HEK293 (cell line): ENCODE measurements at regions not wholly inside any gene's neighbourhood (a gene's known extent, or its start where the extent isn't known, plus 50 kb on each side); places are given as distances from the start of the nearest gene placed in this dataset.

Experiments
- CTCF ChIA-PET: fragments of 350-600 bp; formaldehyde crosslinking; extraction: SDS; loops from one replicate; lab custom pipeline; 2021; ENCODE audit warnings: antibody characterized with exemption; lab: Yijun Ruan, JAX
- POLR2A ChIA-PET: fragments of 300-600 bp; formaldehyde crosslinking; extraction: SDS; loops from one replicate; lab custom pipeline; 2020; ENCODE audit warnings: antibody characterized with exemption, inconsistent platforms; lab: Yijun Ruan, JAX
- H3K27ac ChIP-seq: fragments of 200-500 bp; sonication (Bioruptor generic); 2 replicates; pipeline ENCODE4 v1.5.1; 2014; ENCODE audit warnings: low read depth, low read length, control low read depth, inconsistent platforms; ENCODE audit errors: extremely low read depth
- H3K36me3 ChIP-seq, 2 experiments: fragments of 200-500 bp in 1 of 2; sonication (Bioruptor generic) in 1 of 2; 1 replicate in 1 of 2; 2 replicates in 1 of 2; pipeline ENCODE4 v1.5.1; 2014 to 2017; ENCODE audit warnings: inconsistent platforms in 2 of 2, low read length in 2 of 2; ENCODE audit not compliant: control insufficient read depth in 2 of 2, insufficient read depth in 1 of 2
- H3K4me1 ChIP-seq: fragments of 200-500 bp; sonication (Bioruptor generic); 2 replicates; pipeline ENCODE4 v1.5.1; 2014; ENCODE audit warnings: mild to moderate bottlenecking, low read length, inconsistent platforms; ENCODE audit not compliant: control insufficient read depth, insufficient read depth
- H3K4me3 ChIP-seq: 2 replicates; pipeline ENCODE4 v1.5.1; 2011; ENCODE audit warnings: low read depth, mild to moderate bottlenecking, control low read depth, low read length, moderate library complexity
- H3K9me3 ChIP-seq: fragments of 200-500 bp; sonication (Bioruptor generic); 2 replicates; pipeline ENCODE4 v1.5.1; 2014; ENCODE audit warnings: low read depth, low read length, inconsistent platforms; ENCODE audit not compliant: control insufficient read depth, insufficient read depth
- BCL11B ChIP-seq: fragments of 450-650 bp; formaldehyde crosslinking; IDR thresholded peaks from 2 replicates; pipeline ENCODE4 v1.5.1; 2016; ENCODE audit warnings: low read depth, missing biosample characterization, missing genetic modification characterization
- GLI4 ChIP-seq: fragments of 450-650 bp; formaldehyde crosslinking; IDR thresholded peaks from 2 replicates; pipeline ENCODE4 v1.5.1; 2016; ENCODE audit warnings: missing biosample characterization, missing genetic modification characterization
- GLIS1 ChIP-seq: fragments of 450-650 bp; formaldehyde crosslinking; IDR thresholded peaks from 2 replicates; pipeline ENCODE4 v1.5.1; 2016; ENCODE audit warnings: missing biosample characterization, missing genetic modification characterization
- PRDM1 ChIP-seq: fragments of 450-650 bp; formaldehyde crosslinking; IDR thresholded peaks from 2 replicates; pipeline ENCODE4; 2016; ENCODE audit warnings: missing biosample characterization, missing genetic modification characterization
- SCRT2 ChIP-seq: fragments of 450-650 bp; formaldehyde crosslinking; IDR thresholded peaks from 2 replicates; pipeline ENCODE4 v1.5.1; 2016; ENCODE audit warnings: missing biosample characterization, missing genetic modification characterization
- TCF7L2 ChIP-seq: IDR thresholded peaks from 2 replicates; pipeline ENCODE4 v1.6.1; 2011; ENCODE audit warnings: low read depth, mild to moderate bottlenecking, inconsistent platforms, low read length, moderate library complexity, borderline replicate concordance
- ZBTB17 ChIP-seq: fragments of 450-650 bp; formaldehyde crosslinking; IDR thresholded peaks from 2 replicates; pipeline ENCODE4 v1.5.1; 2016; ENCODE audit warnings: missing biosample characterization, missing genetic modification characterization
- ZNF112 ChIP-seq: fragments of 450-650 bp; formaldehyde crosslinking; IDR thresholded peaks from 2 replicates; pipeline ENCODE4 v1.5.0; 2017; ENCODE audit warnings: missing biosample characterization, missing genetic modification characterization
- ZNF174 ChIP-seq: fragments of 450-650 bp; formaldehyde crosslinking; IDR thresholded peaks from 2 replicates; pipeline ENCODE4 v1.5.0; 2017; ENCODE audit warnings: missing biosample characterization, mild to moderate bottlenecking, missing genetic modification characterization
- ZNF266 ChIP-seq: fragments of 450-650 bp; formaldehyde crosslinking; IDR thresholded peaks from 2 replicates; pipeline ENCODE4 v1.5.1; 2016; ENCODE audit warnings: missing biosample characterization, missing genetic modification characterization, low read depth
- ZNF394 ChIP-seq: fragments of 450-650 bp; formaldehyde crosslinking; IDR thresholded peaks from 2 replicates; pipeline ENCODE4 v1.5.1; 2016; ENCODE audit warnings: missing biosample characterization, missing genetic modification characterization, mild to moderate bottlenecking, moderate library complexity, borderline replicate concordance
- ZNF501 ChIP-seq: fragments of 450-650 bp; formaldehyde crosslinking; IDR thresholded peaks from 2 replicates; pipeline ENCODE4 v1.5.1; 2016; ENCODE audit warnings: missing biosample characterization, missing genetic modification characterization
- ZNF548 ChIP-seq: fragments of 450-650 bp; formaldehyde crosslinking; IDR thresholded peaks from 2 replicates; pipeline ENCODE4 v1.5.1; 2016; ENCODE audit warnings: missing biosample characterization, missing genetic modification characterization
- ZNF549 ChIP-seq: fragments of 450-650 bp; IDR thresholded peaks from 2 replicates; pipeline ENCODE4 v1.5.1; 2018; ENCODE audit warnings: missing biosample characterization, missing genetic modification characterization, mild to moderate bottlenecking, inconsistent platforms, moderate library complexity
- ZNF776 ChIP-seq: fragments of 450-650 bp; formaldehyde crosslinking; IDR thresholded peaks from 2 replicates; pipeline ENCODE4 v1.5.0; 2017; ENCODE audit warnings: missing biosample characterization, missing genetic modification characterization, borderline replicate concordance
- ZNF843 ChIP-seq: fragments of 450-650 bp; formaldehyde crosslinking; IDR thresholded peaks from 2 replicates; pipeline ENCODE4 v1.5.1; 2016; ENCODE audit warnings: missing biosample characterization, missing genetic modification characterization
- TF ChIP-seq, protein P1 (sequence below): fragments of 450-650 bp; formaldehyde crosslinking; IDR thresholded peaks from 2 replicates; pipeline ENCODE4 v1.5.1; 2016; ENCODE audit warnings: missing biosample characterization, missing genetic modification characterization
- TF ChIP-seq, protein P2 (sequence below): fragments of 450-650 bp; formaldehyde crosslinking; IDR thresholded peaks from 2 replicates; pipeline ENCODE4 v1.5.1; 2017; ENCODE audit warnings: missing biosample characterization, missing genetic modification characterization
- TF ChIP-seq, protein P3 (sequence below): fragments of 450-650 bp; formaldehyde crosslinking; IDR thresholded peaks from 2 replicates; pipeline ENCODE4 v1.5.1; 2016; ENCODE audit warnings: missing biosample characterization, missing genetic modification characterization, borderline replicate concordance

DNA sequence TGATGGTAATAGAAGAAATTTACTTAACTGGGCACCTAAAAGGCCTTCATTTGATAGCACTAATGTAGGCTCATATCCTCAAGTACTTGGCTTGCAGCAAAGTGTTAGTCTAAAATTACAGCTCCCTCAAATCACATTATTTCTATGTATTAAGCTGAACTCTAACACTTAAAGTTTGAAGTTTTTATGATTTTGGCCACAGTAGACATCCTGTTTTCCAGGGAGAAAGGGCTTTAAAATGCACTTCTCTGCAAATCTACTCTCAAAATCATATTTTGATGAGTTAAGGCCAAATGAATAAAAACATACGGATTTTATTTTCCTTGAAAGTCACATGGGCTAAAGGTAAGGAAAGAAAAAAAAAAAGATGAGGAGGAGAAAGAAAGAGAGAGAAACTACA lies 575.5 kb downstream of the PLPP3 start:
- H3K4me3 ChIP-seq, result no peak overlapping the region
- no peaks in the 10 kb centered on the region for H3K9me3 ChIP-seq
- TF ChIP-seq ZNF776 (tag by site-specific recombination), result no peak
- no peak for TF ChIP-seq ZNF501 (tag by site-specific recombination)
- TF ChIP-seq PRDM1 (tag by site-specific recombination), result no peak
- no peak overlapping the region for H3K27ac ChIP-seq
- no peaks in the 10 kb centered on the region for H3K36me3 ChIP-seq
- ChIA-PET CTCF (interaction anchor here (1.3 kb wide), 1 partner anchor 17 kb away, joined by 4 read pairs; no protein-coding TSS in a partner anchor), POLR2A (no interaction called here)
- H3K4me1 ChIP-seq, result peaks cover 2% of the 10 kb centered on the region; the same call in 1 of the 2 replicates

DNA sequence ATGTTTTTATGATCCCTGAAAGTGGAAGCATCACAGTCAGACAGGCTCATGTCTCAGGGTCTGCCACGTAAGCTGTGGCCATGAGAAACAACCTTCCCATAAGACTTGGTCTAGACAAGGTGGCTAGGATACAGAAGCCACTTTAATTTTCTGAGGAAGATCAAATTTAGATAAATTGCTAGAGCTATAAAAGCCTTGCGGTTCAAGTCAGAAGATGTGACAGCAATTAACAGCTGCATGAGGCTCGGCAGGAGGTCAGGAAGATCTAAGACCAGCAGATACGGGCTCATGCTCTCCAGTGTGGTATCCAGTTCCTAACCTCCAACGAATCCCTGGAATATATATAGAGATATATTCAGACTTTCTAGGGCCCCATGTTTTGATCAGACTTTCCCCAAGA lies 577.1 kb downstream of the PLPP3 start:
- ChIA-PET POLR2A (interaction anchor here (0.5 kb wide), 1 partner anchor 1001 kb away, joined by 3 read pairs; no protein-coding TSS in a partner anchor), CTCF (interaction anchor here (0.7 to 1.3 kb wide), 2 partner anchors 16 to 553 kb away, joined by 3 to 4 read pairs; no protein-coding TSS in a partner anchor)
- H3K4me3 ChIP-seq, result no peak overlapping the region
- H3K27ac ChIP-seq, result no peak overlapping the region
- TF ChIP-seq ZBTB17 (tag by site-specific recombination), result no peak
- peak; percentile 79 for TF ChIP-seq GLIS1 (tag by site-specific recombination)
- TF ChIP-seq ZNF394 (tag by site-specific recombination), result no peak
- no peak for TF ChIP-seq ZNF174
- TF ChIP-seq BCL11B (tag by site-specific recombination), result no peak
- no peak for TF ChIP-seq GLI4 (tag by site-specific recombination)
- no peak for TF ChIP-seq ZNF112 (tag by site-specific recombination)
- TF ChIP-seq TCF7L2, result peak; percentile 70; the same call in 1 of the 2 replicates
- no peak for TF ChIP-seq ZNF549 (tag by site-specific recombination)
- no peaks in the 10 kb centered on the region for H3K9me3 ChIP-seq
- no peaks in the 10 kb centered on the region for H3K36me3 ChIP-seq
- H3K4me1 ChIP-seq, result peaks cover 2% of the 10 kb centered on the region; the same call in 1 of the 2 replicates

DNA sequence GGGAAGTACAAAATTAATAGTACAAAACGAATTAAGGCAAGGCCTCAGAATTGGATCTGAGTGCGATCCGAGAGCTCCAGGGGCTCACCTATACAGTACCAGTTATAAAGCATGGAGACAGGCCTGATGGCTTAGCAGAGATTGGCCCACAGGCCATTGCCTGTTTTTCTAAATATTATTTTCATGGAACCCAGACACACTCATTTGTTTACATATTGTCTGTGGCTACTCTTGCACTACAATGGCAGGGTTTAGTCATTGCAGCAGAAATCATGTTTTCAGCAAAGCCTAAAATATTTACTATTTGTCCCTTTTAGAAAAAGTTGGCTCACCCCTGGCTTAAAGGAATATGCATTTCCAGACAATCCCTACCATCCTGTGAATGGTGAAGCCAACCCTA lies 578.9 kb downstream of the PLPP3 start:
- TF ChIP-seq ZNF394 (tag by site-specific recombination) (no peak), ZNF843 (tag by site-specific recombination) (no peak), SCRT2 (tag by site-specific recombination) (no peak), ZNF548 (no peak), ZNF266 (tag by site-specific recombination) (no peak)
- TF ChIP-seq, protein P1, sequence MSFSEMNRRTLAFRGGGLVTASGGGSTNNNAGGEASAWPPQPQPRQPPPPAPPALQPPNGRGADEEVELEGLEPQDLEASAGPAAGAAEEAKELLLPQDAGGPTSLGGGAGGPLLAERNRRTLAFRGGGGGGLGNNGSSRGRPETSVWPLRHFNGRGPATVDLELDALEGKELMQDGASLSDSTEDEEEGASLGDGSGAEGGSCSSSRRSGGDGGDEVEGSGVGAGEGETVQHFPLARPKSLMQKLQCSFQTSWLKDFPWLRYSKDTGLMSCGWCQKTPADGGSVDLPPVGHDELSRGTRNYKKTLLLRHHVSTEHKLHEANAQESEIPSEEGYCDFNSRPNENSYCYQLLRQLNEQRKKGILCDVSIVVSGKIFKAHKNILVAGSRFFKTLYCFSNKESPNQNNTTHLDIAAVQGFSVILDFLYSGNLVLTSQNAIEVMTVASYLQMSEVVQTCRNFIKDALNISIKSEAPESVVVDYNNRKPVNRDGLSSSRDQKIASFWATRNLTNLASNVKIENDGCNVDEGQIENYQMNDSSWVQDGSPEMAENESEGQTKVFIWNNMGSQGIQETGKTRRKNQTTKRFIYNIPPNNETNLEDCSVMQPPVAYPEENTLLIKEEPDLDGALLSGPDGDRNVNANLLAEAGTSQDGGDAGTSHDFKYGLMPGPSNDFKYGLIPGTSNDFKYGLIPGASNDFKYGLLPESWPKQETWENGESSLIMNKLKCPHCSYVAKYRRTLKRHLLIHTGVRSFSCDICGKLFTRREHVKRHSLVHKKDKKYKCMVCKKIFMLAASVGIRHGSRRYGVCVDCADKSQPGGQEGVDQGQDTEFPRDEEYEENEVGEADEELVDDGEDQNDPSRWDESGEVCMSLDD (tag by site-specific recombination), result no peak
- TF ChIP-seq, protein P2, sequence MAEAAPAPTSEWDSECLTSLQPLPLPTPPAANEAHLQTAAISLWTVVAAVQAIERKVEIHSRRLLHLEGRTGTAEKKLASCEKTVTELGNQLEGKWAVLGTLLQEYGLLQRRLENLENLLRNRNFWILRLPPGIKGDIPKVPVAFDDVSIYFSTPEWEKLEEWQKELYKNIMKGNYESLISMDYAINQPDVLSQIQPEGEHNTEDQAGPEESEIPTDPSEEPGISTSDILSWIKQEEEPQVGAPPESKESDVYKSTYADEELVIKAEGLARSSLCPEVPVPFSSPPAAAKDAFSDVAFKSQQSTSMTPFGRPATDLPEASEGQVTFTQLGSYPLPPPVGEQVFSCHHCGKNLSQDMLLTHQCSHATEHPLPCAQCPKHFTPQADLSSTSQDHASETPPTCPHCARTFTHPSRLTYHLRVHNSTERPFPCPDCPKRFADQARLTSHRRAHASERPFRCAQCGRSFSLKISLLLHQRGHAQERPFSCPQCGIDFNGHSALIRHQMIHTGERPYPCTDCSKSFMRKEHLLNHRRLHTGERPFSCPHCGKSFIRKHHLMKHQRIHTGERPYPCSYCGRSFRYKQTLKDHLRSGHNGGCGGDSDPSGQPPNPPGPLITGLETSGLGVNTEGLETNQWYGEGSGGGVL (tag by site-specific recombination), result no peak
- TF ChIP-seq, protein P3, sequence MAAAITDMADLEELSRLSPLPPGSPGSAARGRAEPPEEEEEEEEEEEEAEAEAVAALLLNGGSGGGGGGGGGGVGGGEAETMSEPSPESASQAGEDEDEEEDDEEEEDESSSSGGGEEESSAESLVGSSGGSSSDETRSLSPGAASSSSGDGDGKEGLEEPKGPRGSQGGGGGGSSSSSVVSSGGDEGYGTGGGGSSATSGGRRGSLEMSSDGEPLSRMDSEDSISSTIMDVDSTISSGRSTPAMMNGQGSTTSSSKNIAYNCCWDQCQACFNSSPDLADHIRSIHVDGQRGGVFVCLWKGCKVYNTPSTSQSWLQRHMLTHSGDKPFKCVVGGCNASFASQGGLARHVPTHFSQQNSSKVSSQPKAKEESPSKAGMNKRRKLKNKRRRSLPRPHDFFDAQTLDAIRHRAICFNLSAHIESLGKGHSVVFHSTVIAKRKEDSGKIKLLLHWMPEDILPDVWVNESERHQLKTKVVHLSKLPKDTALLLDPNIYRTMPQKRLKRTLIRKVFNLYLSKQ (tag by site-specific recombination), result no peak
- CTCF ChIA-PET, result interaction anchor here (1.0 kb wide), 1 partner anchor 10 kb away, joined by 3 read pairs; no protein-coding TSS in a partner anchor

More for the DNA sequence above, 578.9 kb downstream of the PLPP3 start:
- POLR2A ChIA-PET, result no interaction called here
- no peaks in the 10 kb centered on the region for H3K9me3 ChIP-seq
- no peak overlapping the region for H3K27ac ChIP-seq
- H3K4me1 ChIP-seq, result peaks cover 2% of the 10 kb centered on the region; the same call in 1 of the 2 replicates
- H3K36me3 ChIP-seq, result no peaks in the 10 kb centered on the region
- no peak overlapping the region for H3K4me3 ChIP-seq
